Keratinocyte (primary cell): ENCODE measurements at regions not wholly inside any gene's neighbourhood (a gene's known extent, or its start where the extent isn't known, plus 50 kb on each side); places are given as distances from the start of the nearest gene placed in this dataset.

Source experiments
- DNase-seq: peaks from one replicate; pipeline ENCODE4 v3.0.0-alpha.2; 2011; ENCODE audit warnings: low read depth, missing footprints, low spot score
- FAIRE-seq: peaks from 2 replicates; lab custom pipeline; 2011; peaks lifted over from hg19 to GRCh38; lab: Jason Lieb, UNC
- H2AFZ ChIP-seq: 2 replicates; pipeline ENCODE4 v1.6.0; 2012; ENCODE audit warnings: low read length, control low read depth, inconsistent platforms; ENCODE audit not compliant: control insufficient read depth
- H3K27ac ChIP-seq: 2 replicates; pipeline ENCODE4 v1.5.1; 2011; ENCODE audit warnings: low read length; ENCODE audit not compliant: control insufficient read depth, insufficient read depth
- H3K27me3 ChIP-seq: 3 replicates; pipeline ENCODE4 v1.6.0; 2011; ENCODE audit warnings: low read length; ENCODE audit not compliant: control insufficient read depth, insufficient read depth; ENCODE audit errors: extremely low read depth
- H3K36me3 ChIP-seq, 2 experiments: 2 replicates in 1 of 2; 3 replicates in 1 of 2; pipeline ENCODE4 v1.5.1; 2011; ENCODE audit warnings: low read length in 2 of 2, mild to moderate bottlenecking in 1 of 2; ENCODE audit not compliant: control insufficient read depth in 2 of 2, insufficient read depth in 2 of 2; ENCODE audit errors: extremely low read depth in 1 of 2
- H3K4me1 ChIP-seq: 3 replicates; pipeline ENCODE4 v1.5.1; 2011; ENCODE audit warnings: low read length; ENCODE audit not compliant: control insufficient read depth, insufficient read depth; ENCODE audit errors: extremely low read depth
- H3K4me2 ChIP-seq: 3 replicates; pipeline ENCODE4 v1.6.0; 2011; ENCODE audit warnings: low read depth, low read length; ENCODE audit not compliant: control insufficient read depth, insufficient read depth; ENCODE audit errors: extremely low read depth
- H3K4me3 ChIP-seq, 3 experiments: fragments of 200-600 bp in 1 of 3; sonication (generic) in 1 of 3; 2 replicates in 2 of 3; 3 replicates in 1 of 3; pipeline ENCODE4 v1.5.1; 2011 to 2016; ENCODE audit warnings: low read length in 3 of 3, mild to moderate bottlenecking in 3 of 3, control low read depth in 2 of 3, inconsistent platforms in 1 of 3, low read depth in 1 of 3, mixed read lengths in 1 of 3, mixed run types in 1 of 3, moderate library complexity in 1 of 3; ENCODE audit not compliant: control insufficient read depth in 2 of 3, insufficient read depth in 2 of 3; ENCODE audit errors: extremely low read depth in 1 of 3
- H3K79me2 ChIP-seq: 2 replicates; pipeline ENCODE4 v1.6.0; 2012; ENCODE audit warnings: low read length; ENCODE audit not compliant: control insufficient read depth, insufficient read depth
- H3K9ac ChIP-seq: 3 replicates; pipeline ENCODE4 v1.6.0; 2011; ENCODE audit warnings: low read length; ENCODE audit not compliant: control insufficient read depth, insufficient read depth; ENCODE audit errors: extremely low read depth
- H3K9me1 ChIP-seq: 3 replicates; pipeline ENCODE4 v1.6.0; 2011; ENCODE audit warnings: low read length; ENCODE audit not compliant: control insufficient read depth, insufficient read depth; ENCODE audit errors: extremely low read depth
- H3K9me3 ChIP-seq: 2 replicates; pipeline ENCODE4 v1.5.1; 2012; ENCODE audit warnings: low read depth, low read length; ENCODE audit not compliant: control insufficient read depth
- H4K20me1 ChIP-seq: 3 replicates; pipeline ENCODE4 v1.6.0; 2011; ENCODE audit warnings: low read length; ENCODE audit not compliant: control insufficient read depth, insufficient read depth; ENCODE audit errors: extremely low read depth
- EZH2 ChIP-seq: IDR thresholded peaks from one replicate; pipeline ENCODE4 v1.6.1; 2012; ENCODE audit warnings: inconsistent platforms, mild to moderate bottlenecking, low read length, moderate library complexity
- dilution Hi-C: fragments of 300-500 bp; cut with MboI; formaldehyde crosslinking; loops from one replicate; pipeline ENCODE4 v1.7.0; 2020; ENCODE audit warnings: low sequenced_read_pairs; ENCODE audit not compliant: extremely low pct_ligation_motif_present
- TF ChIP-seq, protein P1 (sequence below), 3 experiments: IDR thresholded peaks in 1 of 3; conservative IDR thresholded peaks in 1 of 3; optimal IDR thresholded peaks in 1 of 3; 2 replicates in 2 of 3; 3 replicates in 1 of 3; pipeline versions ENCODE3 to v1.5.1; 2011; ENCODE audit warnings: low read length in 3 of 3, mild to moderate bottlenecking in 3 of 3, moderate library complexity in 2 of 3, control low read depth in 1 of 3, inconsistent platforms in 1 of 3; ENCODE audit not compliant: insufficient read depth in 2 of 3; ENCODE audit errors: extremely low read depth in 1 of 3

DNA sequence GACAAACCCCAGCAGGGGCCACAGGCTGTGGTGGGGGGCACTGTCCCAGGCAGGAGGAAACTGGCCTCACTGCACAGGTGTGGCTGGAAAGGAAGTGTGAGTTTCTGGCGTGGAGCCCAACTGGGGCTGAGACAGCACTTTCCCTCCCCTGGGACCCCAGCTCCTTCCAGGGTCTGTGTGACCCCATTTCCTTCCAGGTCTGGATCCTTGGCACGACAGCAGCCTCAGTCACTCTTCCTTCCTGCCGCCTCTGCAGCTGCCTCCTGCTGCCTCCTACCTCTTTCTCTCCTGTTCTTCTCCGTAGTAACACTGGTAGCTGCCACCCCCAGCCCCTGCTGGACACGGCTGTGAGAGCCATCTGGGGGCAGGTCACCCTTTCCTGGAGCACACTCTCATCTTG is 88.0 kb downstream of the SIK1 start:
- TF ChIP-seq EZH2 = no peak
- TF ChIP-seq, protein P1, sequence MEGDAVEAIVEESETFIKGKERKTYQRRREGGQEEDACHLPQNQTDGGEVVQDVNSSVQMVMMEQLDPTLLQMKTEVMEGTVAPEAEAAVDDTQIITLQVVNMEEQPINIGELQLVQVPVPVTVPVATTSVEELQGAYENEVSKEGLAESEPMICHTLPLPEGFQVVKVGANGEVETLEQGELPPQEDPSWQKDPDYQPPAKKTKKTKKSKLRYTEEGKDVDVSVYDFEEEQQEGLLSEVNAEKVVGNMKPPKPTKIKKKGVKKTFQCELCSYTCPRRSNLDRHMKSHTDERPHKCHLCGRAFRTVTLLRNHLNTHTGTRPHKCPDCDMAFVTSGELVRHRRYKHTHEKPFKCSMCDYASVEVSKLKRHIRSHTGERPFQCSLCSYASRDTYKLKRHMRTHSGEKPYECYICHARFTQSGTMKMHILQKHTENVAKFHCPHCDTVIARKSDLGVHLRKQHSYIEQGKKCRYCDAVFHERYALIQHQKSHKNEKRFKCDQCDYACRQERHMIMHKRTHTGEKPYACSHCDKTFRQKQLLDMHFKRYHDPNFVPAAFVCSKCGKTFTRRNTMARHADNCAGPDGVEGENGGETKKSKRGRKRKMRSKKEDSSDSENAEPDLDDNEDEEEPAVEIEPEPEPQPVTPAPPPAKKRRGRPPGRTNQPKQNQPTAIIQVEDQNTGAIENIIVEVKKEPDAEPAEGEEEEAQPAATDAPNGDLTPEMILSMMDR (optimal IDR thresholded peaks at IDR 0.05 in 1 of 3, IDR thresholded peaks at IDR 0.05 in 1 of 3, conservative IDR thresholded peaks at IDR 0.05 in 1 of 3; ENCODE audit: extremely low read depth in 1 of 3, insufficient read depth in 2 of 3, low read length in 3 of 3) = no peak
- Histone ChIP-seq H3K4me1 (peaks cover 18% of the 10 kb centered on the region), H3K79me2 (no peaks in the 10 kb centered on the region), H4K20me1 (no peaks in the 10 kb centered on the region), H3K9ac (no peak overlapping the region), H3K36me3 (no peaks in the 10 kb centered on the region), H3K4me3 (no peak overlapping the region), H3K9me1 (no peaks in the 10 kb centered on the region), H3K9me3 (no peaks in the 10 kb centered on the region), H3K27ac (no peak overlapping the region), H3K4me2 (no peak overlapping the region), H3K27me3 (no peaks in the 10 kb centered on the region), H2AFZ (no peak overlapping the region)
- dilution Hi-C loops = no loop called here
- FAIRE-seq = no peak
- no peak for DNase-seq

DNA sequence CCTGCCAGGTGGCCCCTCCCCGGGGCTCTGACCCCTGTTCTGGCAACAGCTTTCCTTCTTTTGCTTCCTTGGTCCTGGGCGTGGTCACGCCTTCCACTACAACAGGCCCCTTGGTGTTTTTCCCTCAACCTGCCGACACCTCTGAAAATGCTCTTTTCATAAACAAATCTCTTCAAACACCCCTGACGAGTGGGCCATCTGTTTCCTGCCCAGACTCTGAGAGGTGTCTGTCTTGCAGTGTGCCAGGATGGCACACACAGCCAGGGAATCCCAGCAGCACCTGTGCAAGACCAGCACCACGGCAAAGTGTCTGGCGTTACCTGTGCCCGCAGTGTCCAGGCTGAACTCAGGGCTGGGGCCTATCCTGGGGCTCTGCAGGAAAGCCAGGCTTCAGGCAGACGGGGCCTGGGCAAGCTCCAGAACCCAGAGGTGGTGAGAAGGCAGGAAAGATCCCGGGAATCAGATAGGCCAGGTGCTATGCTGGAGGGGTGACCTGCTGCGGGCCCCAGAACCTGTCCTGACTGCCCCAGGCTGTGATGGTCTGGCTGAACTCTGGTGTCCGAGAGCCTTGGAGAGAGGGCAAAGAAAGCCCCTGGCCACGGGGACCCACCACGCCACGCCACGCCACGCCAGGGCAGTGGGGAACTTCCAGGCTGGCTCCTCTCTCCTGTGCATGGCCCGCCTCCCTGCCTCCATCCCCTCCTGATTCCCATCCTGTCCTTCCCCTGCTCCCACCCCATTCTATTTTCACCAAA is 88.9 kb downstream of the SIK1 start:
- Histone ChIP-seq H3K27ac (no peak overlapping the region), H3K9ac (no peak overlapping the region), H4K20me1 (no peaks in the 10 kb centered on the region), H3K4me3 (no peak overlapping the region), H3K79me2 (no peaks in the 10 kb centered on the region), H3K27me3 (no peaks in the 10 kb centered on the region), H3K4me1 (peaks cover 23% of the 10 kb centered on the region), H3K9me1 (no peaks in the 10 kb centered on the region), H3K36me3 (no peaks in the 10 kb centered on the region), H2AFZ (no peak overlapping the region), H3K4me2 (no peak overlapping the region), H3K9me3 (no peaks in the 10 kb centered on the region)
- DNase-seq (no peak), FAIRE-seq (no peak)
- dilution Hi-C loops = no loop called here
- no peak for TF ChIP-seq EZH2
- TF ChIP-seq, protein P1 (optimal IDR thresholded peaks at IDR 0.05 in 1 of 3, IDR thresholded peaks at IDR 0.05 in 1 of 3, conservative IDR thresholded peaks at IDR 0.05 in 1 of 3; ENCODE audit: extremely low read depth in 1 of 3, insufficient read depth in 2 of 3, low read length in 3 of 3) = no peak
